HepG2 (cell line): ENCODE measurements at regions not wholly inside any gene's neighbourhood (a gene's known extent, or its start where the extent isn't known, plus 50 kb on each side); places are given as distances from the start of the nearest gene placed in this dataset.

Experiments used
- ATAC-seq: fragments of 200-7000 bp; cut with Tn5 transposase; 3 replicates; pipeline ENCODE4 v1.9.1; 2020; ENCODE audit warnings: mild to moderate bottlenecking, moderate library complexity
- BruUV-seq: library from RNA; stranded (reverse); fragments of 400-500 nt; replicated peaks from 2 replicates; lab custom pipeline; 2021; lab: Mats Ljungman, UMichigan
- CTCF ChIA-PET: fragments of 300-600 bp; formaldehyde crosslinking; extraction: SDS; loops from one replicate; lab custom pipeline; 2021; ENCODE audit warnings: low total read pairs, inconsistent platforms, low intra/inter-chr PET ratio; lab: Yijun Ruan, JAX
- POLR2A ChIA-PET: fragments of 350-600 bp; sonication (Branson Sonifier 250); formaldehyde crosslinking; loops from one replicate; lab custom pipeline; 2020; ENCODE audit warnings: antibody characterized with exemption, inconsistent platforms; lab: Yijun Ruan, JAX
- DNase-seq: peaks from one replicate; pipeline ENCODE4 v3.0.0-alpha.2; 2015; ENCODE audit warnings: low spot score
- FAIRE-seq: peaks from 3 replicates; lab custom pipeline; 2011; peaks lifted over from hg19 to GRCh38; lab: Jason Lieb, UNC
- H2AFZ ChIP-seq: one replicate; pipeline ENCODE4 v1.6.1; 2011; ENCODE audit warnings: low read length, inconsistent platforms
- H3K27ac ChIP-seq: fragments of 300-600 bp; 3 replicates; pipeline ENCODE4 v1.8.0; 2011; ENCODE audit warnings: mixed run types, mild to moderate bottlenecking, mixed read lengths, low read length, inconsistent platforms; ENCODE audit not compliant: insufficient read depth; ENCODE audit errors: extremely low read length
- H3K27me3 ChIP-seq, 2 experiments: fragments of 200-600 bp in 1 of 2; 2 replicates in 1 of 2; 3 replicates in 1 of 2; pipeline versions ENCODE4 v1.6.0 to v1.8.0; 2011; ENCODE audit warnings: low read length in 2 of 2, mild to moderate bottlenecking in 2 of 2, moderate library complexity in 2 of 2, inconsistent platforms in 1 of 2; ENCODE audit not compliant: insufficient read depth in 2 of 2, control insufficient read depth in 1 of 2
- H3K36me3 ChIP-seq, 2 experiments: fragments of 200-600 bp in 1 of 2; replicated peaks in 1 of 2; 2 replicates in 1 of 2; 3 replicates in 1 of 2; pipeline versions ENCODE4 v1.5.1 to v1.8.0; 2011; ENCODE audit warnings: low read length in 2 of 2, inconsistent platforms in 1 of 2; ENCODE audit not compliant: insufficient read depth in 2 of 2, control insufficient read depth in 1 of 2
- H3K4me1 ChIP-seq: 2 replicates; pipeline ENCODE4 v1.5.1; 2012; ENCODE audit warnings: low read length, inconsistent platforms; ENCODE audit not compliant: insufficient read depth
- H3K4me2 ChIP-seq: 2 replicates; pipeline ENCODE4 v1.6.0; 2011; ENCODE audit warnings: low read depth, low read length, inconsistent platforms
- H3K4me3 ChIP-seq, 3 experiments: fragments of 200-600 bp in 1 of 3; sonication (generic), shearing (Covaris generic) in 1 of 3; replicated peaks in 1 of 3; 2 replicates each; pipeline ENCODE4 v1.5.1; 2011 to 2016; ENCODE audit warnings: low read length in 3 of 3, inconsistent platforms in 2 of 3, low read depth in 2 of 3, mild to moderate bottlenecking in 2 of 3, control low read depth in 1 of 3, mixed read lengths in 1 of 3; ENCODE audit not compliant: insufficient read depth in 1 of 3
- H3K79me2 ChIP-seq: one replicate; pipeline ENCODE4 v1.6.1; 2011; ENCODE audit warnings: low read length, inconsistent platforms; ENCODE audit not compliant: insufficient read depth
- H3K9ac ChIP-seq: 2 replicates; pipeline ENCODE4 v1.6.0; 2011; ENCODE audit warnings: mild to moderate bottlenecking, low read depth, low read length, inconsistent platforms; ENCODE audit not compliant: insufficient read depth
- H3K9me3 ChIP-seq: 2 replicates; pipeline ENCODE4 v1.5.1; 2012; ENCODE audit warnings: mild to moderate bottlenecking, low read length
- H4K20me1 ChIP-seq: 2 replicates; pipeline ENCODE4 v1.6.0; 2011; ENCODE audit warnings: inconsistent platforms, mild to moderate bottlenecking, low read length, moderate library complexity; ENCODE audit not compliant: insufficient read depth
- DBP ChIP-seq: sonication (generic); formaldehyde crosslinking; IDR thresholded peaks from 2 replicates; pipeline ENCODE4 v1.4.0; 2020; ENCODE audit warnings: missing genetic modification reagents; ENCODE audit errors: not compliant biosample characterization
- E2F5 ChIP-seq: sonication (generic); formaldehyde crosslinking; conservative IDR thresholded peaks from 2 replicates; pipeline ENCODE4 v1.4.0; 2020; ENCODE audit warnings: missing genetic modification reagents
- LCORL ChIP-seq, 2 experiments: fragments of 450-650 bp in 1 of 2; sonication (generic) in 1 of 2; formaldehyde crosslinking in 1 of 2; IDR thresholded peaks; 2 replicates each; pipeline versions ENCODE4 v1.5.0 to v1.6.1; 2017 to 2020; ENCODE audit warnings: antibody characterized with exemption in 1 of 2, missing genetic modification reagents in 1 of 2
- MXD1 ChIP-seq: sonication (generic); formaldehyde crosslinking; IDR thresholded peaks from 2 replicates; pipeline ENCODE4 v1.4.0; 2020; ENCODE audit warnings: mild to moderate bottlenecking, missing genetic modification reagents
- NFIB ChIP-seq: sonication (generic); formaldehyde crosslinking; IDR thresholded peaks from 2 replicates; pipeline ENCODE4 v1.9.0; 2021; ENCODE audit warnings: missing genetic modification reagents, mild to moderate bottlenecking, borderline replicate concordance
- NR2F2 ChIP-seq: IDR thresholded peaks from 2 replicates; pipeline ENCODE4 v1.6.1; 2012; ENCODE audit warnings: low read depth, inconsistent platforms, borderline replicate concordance
- REST ChIP-seq, 2 experiments: IDR thresholded peaks; 2 replicates each; pipeline ENCODE4 v1.6.1; 2011 to 2012; ENCODE audit warnings: low read length in 2 of 2, borderline replicate concordance in 1 of 2, low read depth in 1 of 2, mild to moderate bottlenecking in 1 of 2, moderate library complexity in 1 of 2
- RNF2 ChIP-seq: fragments of 450-650 bp; conservative IDR thresholded peaks from 2 replicates; pipeline ENCODE4 v1.6.1; 2016; ENCODE audit warnings: low read depth
- ZFAT ChIP-seq: sonication (generic); formaldehyde crosslinking; conservative IDR thresholded peaks from 2 replicates; pipeline ENCODE4 v1.8.1; 2023; ENCODE audit warnings: missing genetic modification reagents, inconsistent platforms
- ZIK1 ChIP-seq: sonication (generic); formaldehyde crosslinking; IDR thresholded peaks from 2 replicates; pipeline ENCODE4 v1.5.0; 2020; ENCODE audit warnings: mild to moderate bottlenecking, low read depth, missing genetic modification reagents, borderline replicate concordance
- ZNF563 ChIP-seq: sonication (generic); formaldehyde crosslinking; IDR thresholded peaks from 2 replicates; pipeline ENCODE4 v1.8.0; 2022; ENCODE audit warnings: mild to moderate bottlenecking, moderate library complexity, missing genetic modification reagents
- ZNF570 ChIP-seq: sonication (generic); formaldehyde crosslinking; IDR thresholded peaks from 2 replicates; pipeline ENCODE4 v1.4.0; 2020; ENCODE audit warnings: mild to moderate bottlenecking, missing genetic modification reagents, borderline replicate concordance
- in situ Hi-C: cut with HindIII; loops from 2 replicates; pipeline ENCODE4 v1.10.0; 2017; ENCODE audit warnings: low pct_unique_long_range_greater_than_20kb; ENCODE audit not compliant: extremely low pct_ligation_motif_present
- intact Hi-C: fragments of 100-400 bp; cut with micrococcal nuclease; formaldehyde crosslinking; loops from one replicate; pipeline ENCODE4 v1.10.0; 2022; ENCODE audit not compliant: unreplicated experiment

GRCh38 chr7:25310896-25311295 is 82.6 kb upstream of the NPVF start:
- FAIRE-seq (no peak), DNase-seq (no peak), ATAC-seq (no peak)
- ChIA-PET POLR2A (no interaction called here), CTCF (no interaction called here)
- Histone ChIP-seq H3K4me1 (no peaks in the 10 kb centered on the region), H3K4me2 (no peak overlapping the region), H3K79me2 (no peaks in the 10 kb centered on the region), H2AFZ (no peak overlapping the region), H3K9me3 (no peaks in the 10 kb centered on the region), H3K4me3 (no peak overlapping the region), H3K27ac (no peak overlapping the region), H3K36me3 (no peaks in the 10 kb centered on the region), H4K20me1 (no peaks in the 10 kb centered on the region), H3K27me3 (peaks cover 0 to 7% of the 10 kb centered on the region in 2 experiments; a peak in 1 of 5 replicates), H3K9ac (no peak overlapping the region)
- in situ Hi-C loops (no loop called here), intact Hi-C loops (no loop called here)
- BruUV-seq: no TSS peak
- TF ChIP-seq ZNF563 (CRISPR knock-in tag): no peak
- TF ChIP-seq REST (IDR thresholded peaks at IDR 0.05; ENCODE audit: borderline replicate concordance in 1 of 2, low read depth in 1 of 2, low read length in 2 of 2): no peak
- no peak for TF ChIP-seq ZNF570 (CRISPR knock-in tag)
- no peak for TF ChIP-seq DBP (CRISPR knock-in tag)
- no peak for TF ChIP-seq NFIB (CRISPR knock-in tag)
- no peak for TF ChIP-seq MXD1 (CRISPR knock-in tag)
- no peak for TF ChIP-seq ZIK1 (CRISPR knock-in tag)
- TF ChIP-seq LCORL (IDR thresholded peaks at IDR 0.05): no peak
- no peak for TF ChIP-seq LCORL (CRISPR knock-in tag; IDR thresholded peaks at IDR 0.05)
- TF ChIP-seq ZFAT (CRISPR knock-in tag): no peak
- TF ChIP-seq E2F5 (CRISPR knock-in tag): no peak
- TF ChIP-seq RNF2: no peak
- no peak for TF ChIP-seq NR2F2
